ENCODE measurements at regions not wholly inside any gene's neighbourhood (a gene's known extent, or its start where the extent isn't known, plus 50 kb on each side); places are given as distances from the start of the nearest gene placed in this dataset.

DNA sequence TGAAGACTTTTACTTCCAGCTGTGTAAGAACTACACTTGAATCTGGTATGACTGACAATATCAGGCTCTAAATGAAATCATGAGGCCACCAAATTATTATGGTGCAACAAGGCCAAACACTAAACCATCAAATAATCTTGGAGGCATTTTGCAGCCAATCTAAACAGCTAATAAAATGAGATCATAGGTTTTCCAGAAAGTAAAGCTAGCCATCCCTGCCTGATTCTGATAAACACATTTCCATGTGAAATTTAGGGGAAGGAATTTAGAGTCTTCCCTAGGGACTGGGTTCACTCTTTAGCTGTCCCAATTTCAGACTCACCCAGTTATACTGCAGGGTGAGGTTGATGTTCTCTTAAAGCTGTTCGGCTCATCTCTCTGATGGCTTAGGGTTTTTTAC is 190.3 kb upstream of the TMEM196 start:
- Histone ChIP-seq H3K9ac (ENCODE audit: low read length) (no peak overlapping the region), H3F3A (ENCODE audit: insufficient read depth, low read length, poor library complexity, severe bottlenecking) (no peaks in the 10 kb centered on the region), H3K79me2 (replicated peaks; ENCODE audit: insufficient read depth, low read length) (no peaks in the 10 kb centered on the region), H3K9me2 (ENCODE audit: insufficient read depth, low read length) (no peaks in the 10 kb centered on the region), H3K4me2 (ENCODE audit: low read length) (no peak overlapping the region), H4K20me1 (ENCODE audit: insufficient read depth) (no peaks in the 10 kb centered on the region), H3K27ac (ENCODE audit: low read length) (no peak overlapping the region), H3K4me3 (ENCODE audit: low read length) (no peak overlapping the region), H3K9me3 (ENCODE audit: low read length) (no peaks in the 10 kb centered on the region), H3K36me3 (ENCODE audit: insufficient read depth, low read length) (no peaks in the 10 kb centered on the region), H2AFZ (ENCODE audit: low read depth, low read length) (no peak overlapping the region), H3K27me3 (ENCODE audit: insufficient read depth, low read depth, low read length) (no peaks in the 10 kb centered on the region)
- TF ChIP-seq TAF1 (IDR thresholded peaks at IDR 0.05; ENCODE audit: low read depth) (no peak), EZH2 (IDR thresholded peaks at IDR 0.05; ENCODE audit: borderline replicate concordance, insufficient read depth, low read length, poor library complexity, severe bottlenecking) (no peak), EP300 (conservative IDR thresholded peaks at IDR 0.05; ENCODE audit: poor library complexity, severe bottlenecking) (no peak), POLR2AphosphoS5 (IDR thresholded peaks at IDR 0.05) (no peak), RAD21 (conservative IDR thresholded peaks at IDR 0.05) (no peak), SMC3 (conservative IDR thresholded peaks at IDR 0.05; ENCODE audit: poor library complexity) (no peak), MXI1 (conservative IDR thresholded peaks at IDR 0.05; ENCODE audit: poor library complexity, severe bottlenecking) (no peak)
- TF ChIP-seq, protein P1, sequence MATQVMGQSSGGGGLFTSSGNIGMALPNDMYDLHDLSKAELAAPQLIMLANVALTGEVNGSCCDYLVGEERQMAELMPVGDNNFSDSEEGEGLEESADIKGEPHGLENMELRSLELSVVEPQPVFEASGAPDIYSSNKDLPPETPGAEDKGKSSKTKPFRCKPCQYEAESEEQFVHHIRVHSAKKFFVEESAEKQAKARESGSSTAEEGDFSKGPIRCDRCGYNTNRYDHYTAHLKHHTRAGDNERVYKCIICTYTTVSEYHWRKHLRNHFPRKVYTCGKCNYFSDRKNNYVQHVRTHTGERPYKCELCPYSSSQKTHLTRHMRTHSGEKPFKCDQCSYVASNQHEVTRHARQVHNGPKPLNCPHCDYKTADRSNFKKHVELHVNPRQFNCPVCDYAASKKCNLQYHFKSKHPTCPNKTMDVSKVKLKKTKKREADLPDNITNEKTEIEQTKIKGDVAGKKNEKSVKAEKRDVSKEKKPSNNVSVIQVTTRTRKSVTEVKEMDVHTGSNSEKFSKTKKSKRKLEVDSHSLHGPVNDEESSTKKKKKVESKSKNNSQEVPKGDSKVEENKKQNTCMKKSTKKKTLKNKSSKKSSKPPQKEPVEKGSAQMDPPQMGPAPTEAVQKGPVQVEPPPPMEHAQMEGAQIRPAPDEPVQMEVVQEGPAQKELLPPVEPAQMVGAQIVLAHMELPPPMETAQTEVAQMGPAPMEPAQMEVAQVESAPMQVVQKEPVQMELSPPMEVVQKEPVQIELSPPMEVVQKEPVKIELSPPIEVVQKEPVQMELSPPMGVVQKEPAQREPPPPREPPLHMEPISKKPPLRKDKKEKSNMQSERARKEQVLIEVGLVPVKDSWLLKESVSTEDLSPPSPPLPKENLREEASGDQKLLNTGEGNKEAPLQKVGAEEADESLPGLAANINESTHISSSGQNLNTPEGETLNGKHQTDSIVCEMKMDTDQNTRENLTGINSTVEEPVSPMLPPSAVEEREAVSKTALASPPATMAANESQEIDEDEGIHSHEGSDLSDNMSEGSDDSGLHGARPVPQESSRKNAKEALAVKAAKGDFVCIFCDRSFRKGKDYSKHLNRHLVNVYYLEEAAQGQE (IDR thresholded peaks at IDR 0.05; ENCODE audit: borderline replicate concordance) = no peak
- TF ChIP-seq, protein P2, sequence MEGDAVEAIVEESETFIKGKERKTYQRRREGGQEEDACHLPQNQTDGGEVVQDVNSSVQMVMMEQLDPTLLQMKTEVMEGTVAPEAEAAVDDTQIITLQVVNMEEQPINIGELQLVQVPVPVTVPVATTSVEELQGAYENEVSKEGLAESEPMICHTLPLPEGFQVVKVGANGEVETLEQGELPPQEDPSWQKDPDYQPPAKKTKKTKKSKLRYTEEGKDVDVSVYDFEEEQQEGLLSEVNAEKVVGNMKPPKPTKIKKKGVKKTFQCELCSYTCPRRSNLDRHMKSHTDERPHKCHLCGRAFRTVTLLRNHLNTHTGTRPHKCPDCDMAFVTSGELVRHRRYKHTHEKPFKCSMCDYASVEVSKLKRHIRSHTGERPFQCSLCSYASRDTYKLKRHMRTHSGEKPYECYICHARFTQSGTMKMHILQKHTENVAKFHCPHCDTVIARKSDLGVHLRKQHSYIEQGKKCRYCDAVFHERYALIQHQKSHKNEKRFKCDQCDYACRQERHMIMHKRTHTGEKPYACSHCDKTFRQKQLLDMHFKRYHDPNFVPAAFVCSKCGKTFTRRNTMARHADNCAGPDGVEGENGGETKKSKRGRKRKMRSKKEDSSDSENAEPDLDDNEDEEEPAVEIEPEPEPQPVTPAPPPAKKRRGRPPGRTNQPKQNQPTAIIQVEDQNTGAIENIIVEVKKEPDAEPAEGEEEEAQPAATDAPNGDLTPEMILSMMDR (IDR thresholded peaks at IDR 0.05; ENCODE audit: poor library complexity, severe bottlenecking) = no peak

- TF ChIP-seq SMC3 (conservative IDR thresholded peaks at IDR 0.05; ENCODE audit: poor library complexity) = no peak
- TF ChIP-seq, protein P1 (IDR thresholded peaks at IDR 0.05; ENCODE audit: borderline replicate concordance) = no peak
- no peak for TF ChIP-seq MXI1 (conservative IDR thresholded peaks at IDR 0.05; ENCODE audit: poor library complexity, severe bottlenecking)
- no peak for TF ChIP-seq EZH2 (IDR thresholded peaks at IDR 0.05; ENCODE audit: borderline replicate concordance, insufficient read depth, low read length, poor library complexity, severe bottlenecking)
- Histone ChIP-seq H3K4me3 (ENCODE audit: low read length) (no peak overlapping the region), H3K27me3 (ENCODE audit: insufficient read depth, low read depth, low read length) (no peaks in the 10 kb centered on the region), H3K36me3 (ENCODE audit: insufficient read depth, low read length) (no peaks in the 10 kb centered on the region), H3K4me2 (ENCODE audit: low read length) (no peak overlapping the region), H3K9me3 (ENCODE audit: low read length) (peaks cover 5% of the 10 kb centered on the region), H3K27ac (ENCODE audit: low read length) (no peak overlapping the region), H4K20me1 (ENCODE audit: insufficient read depth) (no peaks in the 10 kb centered on the region), H2AFZ (ENCODE audit: low read depth, low read length) (no peak overlapping the region), H3K9ac (ENCODE audit: low read length) (no peak overlapping the region), H3F3A (ENCODE audit: insufficient read depth, low read length, poor library complexity, severe bottlenecking) (no peaks in the 10 kb centered on the region), H3K9me2 (ENCODE audit: insufficient read depth, low read length) (no peaks in the 10 kb centered on the region), H3K79me2 (replicated peaks; ENCODE audit: insufficient read depth, low read length) (no peaks in the 10 kb centered on the region)
Measured at GRCh38 chr7:19958309-19958896, 185.0 kb upstream of the TMEM196 start.

Data from neural cell (in vitro differentiated cells).